ENCODE measurements at regions not wholly inside any gene's neighbourhood (a gene's known extent, or its start where the extent isn't known, plus 50 kb on each side); places are given as distances from the start of the nearest gene placed in this dataset.

GRCh38 chr16:54582631-54583250 is 296.2 kb upstream of the IRX3 start:
- Histone ChIP-seq H3K36me3 (ENCODE audit: control insufficient read depth, insufficient read depth, low read length) (no peaks in the 10 kb centered on the region), H3K9me3 (ENCODE audit: control insufficient read depth, insufficient read depth, low read depth, low read length) (no peaks in the 10 kb centered on the region), H3K9ac (ENCODE audit: low read length) (no peak overlapping the region), H3K4me3 (ENCODE audit: low read depth, low read length) (no peak overlapping the region), H3K27me3 (ENCODE audit: control insufficient read depth, insufficient read depth, low read length) (peaks cover 6% of the 10 kb centered on the region; the same call in 1 of the 2 replicates), H3K4me1 (ENCODE audit: control insufficient read depth, insufficient read depth, low read length) (peaks cover 24% of the 10 kb centered on the region), H3K27ac (ENCODE audit: low read depth, low read length) (no peak overlapping the region)

GRCh38 chr16:54579106-54579728 is 292.6 kb upstream of the IRX3 start:
- Histone ChIP-seq H3K27me3 (ENCODE audit: control insufficient read depth, insufficient read depth, low read length) (no peaks in the 10 kb centered on the region), H3K36me3 (ENCODE audit: control insufficient read depth, insufficient read depth, low read length) (no peaks in the 10 kb centered on the region), H3K4me3 (ENCODE audit: low read depth, low read length) (no peak overlapping the region), H3K27ac (ENCODE audit: low read depth, low read length) (no peak overlapping the region), H3K4me1 (ENCODE audit: control insufficient read depth, insufficient read depth, low read length) (peaks cover 18% of the 10 kb centered on the region), H3K9me3 (ENCODE audit: control insufficient read depth, insufficient read depth, low read depth, low read length) (no peaks in the 10 kb centered on the region), H3K9ac (ENCODE audit: low read length) (no peak overlapping the region)

GRCh38 chr16:54577651-54578128 is 291.1 kb upstream of the IRX3 start:
- H3K9ac ChIP-seq (ENCODE audit: low read length): no peak overlapping the region

GRCh38 chr16:54576785-54577184 is 290.2 kb upstream of the IRX3 start:
- H3K9ac ChIP-seq (ENCODE audit: low read length): no peak overlapping the region
- no peaks in the 10 kb centered on the region for H3K36me3 ChIP-seq (ENCODE audit: control insufficient read depth, insufficient read depth, low read length)
- H3K4me1 ChIP-seq (ENCODE audit: control insufficient read depth, insufficient read depth, low read length): peaks cover 18% of the 10 kb centered on the region
- H3K27me3 ChIP-seq (ENCODE audit: control insufficient read depth, insufficient read depth, low read length): no peaks in the 10 kb centered on the region
- H3K9me3 ChIP-seq (ENCODE audit: control insufficient read depth, insufficient read depth, low read depth, low read length): no peaks in the 10 kb centered on the region
- no peak overlapping the region for H3K4me3 ChIP-seq (ENCODE audit: low read depth, low read length)
- H3K27ac ChIP-seq (ENCODE audit: low read depth, low read length): no peak overlapping the region

More at GRCh38 chr16:54577651-54578128, 291.1 kb upstream of the IRX3 start:
- Histone ChIP-seq H3K36me3 (ENCODE audit: control insufficient read depth, insufficient read depth, low read length) (no peaks in the 10 kb centered on the region), H3K4me3 (ENCODE audit: low read depth, low read length) (no peak overlapping the region), H3K27me3 (ENCODE audit: control insufficient read depth, insufficient read depth, low read length) (no peaks in the 10 kb centered on the region), H3K9me3 (ENCODE audit: control insufficient read depth, insufficient read depth, low read depth, low read length) (no peaks in the 10 kb centered on the region), H3K27ac (ENCODE audit: low read depth, low read length) (no peak overlapping the region), H3K4me1 (ENCODE audit: control insufficient read depth, insufficient read depth, low read length) (peaks cover 18% of the 10 kb centered on the region)

- Histone ChIP-seq H3K9me3 (ENCODE audit: control insufficient read depth, insufficient read depth, low read depth, low read length) (no peaks in the 10 kb centered on the region), H3K27ac (ENCODE audit: low read depth, low read length) (no peak overlapping the region), H3K4me3 (ENCODE audit: low read depth, low read length) (no peak overlapping the region), H3K4me1 (ENCODE audit: control insufficient read depth, insufficient read depth, low read length) (no peaks in the 10 kb centered on the region), H3K27me3 (ENCODE audit: control insufficient read depth, insufficient read depth, low read length) (no peaks in the 10 kb centered on the region), H3K9ac (ENCODE audit: low read length) (no peak overlapping the region), H3K36me3 (ENCODE audit: control insufficient read depth, insufficient read depth, low read length) (no peaks in the 10 kb centered on the region)
Observed at GRCh38 chr16:54568906-54569807, 282.6 kb upstream of the IRX3 start.

- no peaks in the 10 kb centered on the region for H3K36me3 ChIP-seq (ENCODE audit: control insufficient read depth, insufficient read depth, low read length)
- H3K27ac ChIP-seq (ENCODE audit: low read depth, low read length): no peak overlapping the region
- no peak overlapping the region for H3K4me3 ChIP-seq (ENCODE audit: low read depth, low read length)
Observed at GRCh38 chr16:54564841-54565240, 278.3 kb upstream of the IRX3 start.

GRCh38 chr16:54554581-54554980 is 268.0 kb upstream of the IRX3 start:
- no peaks in the 10 kb centered on the region for H3K4me1 ChIP-seq (ENCODE audit: control insufficient read depth, insufficient read depth, low read length)
- H3K9ac ChIP-seq (ENCODE audit: low read length): no peak overlapping the region
- H3K27ac ChIP-seq (ENCODE audit: low read depth, low read length): no peak overlapping the region
- H3K27me3 ChIP-seq (ENCODE audit: control insufficient read depth, insufficient read depth, low read length): no peaks in the 10 kb centered on the region
- H3K36me3 ChIP-seq (ENCODE audit: control insufficient read depth, insufficient read depth, low read length): no peaks in the 10 kb centered on the region
- peaks cover 18% of the 10 kb centered on the region; the same call in 1 of the 2 replicates for H3K9me3 ChIP-seq (ENCODE audit: control insufficient read depth, insufficient read depth, low read depth, low read length)
- no peak overlapping the region for H3K4me3 ChIP-seq (ENCODE audit: low read depth, low read length)

More at GRCh38 chr16:54564841-54565240, 278.3 kb upstream of the IRX3 start:
- no peaks in the 10 kb centered on the region for H3K4me1 ChIP-seq (ENCODE audit: control insufficient read depth, insufficient read depth, low read length)
- H3K27me3 ChIP-seq (ENCODE audit: control insufficient read depth, insufficient read depth, low read length): no peaks in the 10 kb centered on the region
- H3K9ac ChIP-seq (ENCODE audit: low read length): no peak overlapping the region
- H3K9me3 ChIP-seq (ENCODE audit: control insufficient read depth, insufficient read depth, low read depth, low read length): no peaks in the 10 kb centered on the region

GRCh38 chr16:54548281-54548680 is 261.7 kb upstream of the IRX3 start:
- Histone ChIP-seq H3K4me1 (ENCODE audit: control insufficient read depth, insufficient read depth, low read length) (no peaks in the 10 kb centered on the region), H3K9me3 (ENCODE audit: control insufficient read depth, insufficient read depth, low read depth, low read length) (no peaks in the 10 kb centered on the region), H3K9ac (ENCODE audit: low read length) (no peak overlapping the region), H3K4me3 (ENCODE audit: low read depth, low read length) (no peak overlapping the region), H3K27me3 (ENCODE audit: control insufficient read depth, insufficient read depth, low read length) (no peaks in the 10 kb centered on the region; the same call in 1 of the 2 replicates), H3K36me3 (ENCODE audit: control insufficient read depth, insufficient read depth, low read length) (no peaks in the 10 kb centered on the region), H3K27ac (ENCODE audit: low read depth, low read length) (no peak overlapping the region)

GRCh38 chr16:54547052-54547451 is 260.5 kb upstream of the IRX3 start:
- H3K9ac ChIP-seq (ENCODE audit: low read length): no peak overlapping the region
- H3K9me3 ChIP-seq (ENCODE audit: control insufficient read depth, insufficient read depth, low read depth, low read length): no peaks in the 10 kb centered on the region
- no peaks in the 10 kb centered on the region for H3K4me1 ChIP-seq (ENCODE audit: control insufficient read depth, insufficient read depth, low read length)
- H3K27me3 ChIP-seq (ENCODE audit: control insufficient read depth, insufficient read depth, low read length): no peaks in the 10 kb centered on the region; the same call in 1 of the 2 replicates
- H3K4me3 ChIP-seq (ENCODE audit: low read depth, low read length): no peak overlapping the region
- no peak overlapping the region for H3K27ac ChIP-seq (ENCODE audit: low read depth, low read length)
- no peaks in the 10 kb centered on the region for H3K36me3 ChIP-seq (ENCODE audit: control insufficient read depth, insufficient read depth, low read length)

GRCh38 chr16:54546521-54546920 is 259.9 kb upstream of the IRX3 start:
- H3K4me3 ChIP-seq (ENCODE audit: low read depth, low read length): no peak overlapping the region
- H3K27me3 ChIP-seq (ENCODE audit: control insufficient read depth, insufficient read depth, low read length): no peaks in the 10 kb centered on the region; the same call in 1 of the 2 replicates
- H3K9ac ChIP-seq (ENCODE audit: low read length): no peak overlapping the region
- no peaks in the 10 kb centered on the region for H3K36me3 ChIP-seq (ENCODE audit: control insufficient read depth, insufficient read depth, low read length)
- H3K4me1 ChIP-seq (ENCODE audit: control insufficient read depth, insufficient read depth, low read length): no peaks in the 10 kb centered on the region
- H3K27ac ChIP-seq (ENCODE audit: low read depth, low read length): no peak overlapping the region
- H3K9me3 ChIP-seq (ENCODE audit: control insufficient read depth, insufficient read depth, low read depth, low read length): no peaks in the 10 kb centered on the region

Measured in HUES6 (cell line).